ENCODE measurements at regions not wholly inside any gene's neighbourhood (a gene's known extent, or its start where the extent isn't known, plus 50 kb on each side); places are given as distances from the start of the nearest gene placed in this dataset.

DNA sequence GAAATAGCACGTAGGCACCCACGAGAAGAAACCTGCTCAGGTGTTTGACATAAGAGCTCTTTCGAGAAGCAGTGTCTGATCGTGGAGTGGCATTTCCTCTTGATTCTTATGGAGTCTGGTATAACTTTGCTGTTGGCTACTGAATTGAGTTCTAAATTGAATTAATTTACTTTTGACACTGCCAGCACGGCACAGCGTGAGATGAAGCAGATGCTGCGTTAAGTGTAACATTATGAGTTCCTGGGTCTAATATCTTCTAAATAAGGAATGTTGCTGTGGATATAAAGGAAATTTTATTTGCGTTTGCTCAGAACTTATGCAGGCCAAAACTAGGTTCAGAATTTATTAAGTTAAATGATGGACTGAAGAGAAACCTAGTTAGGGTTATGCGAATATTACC lies 919.9 kb downstream of the TUSC7 start:
- TF ChIP-seq, protein P1, sequence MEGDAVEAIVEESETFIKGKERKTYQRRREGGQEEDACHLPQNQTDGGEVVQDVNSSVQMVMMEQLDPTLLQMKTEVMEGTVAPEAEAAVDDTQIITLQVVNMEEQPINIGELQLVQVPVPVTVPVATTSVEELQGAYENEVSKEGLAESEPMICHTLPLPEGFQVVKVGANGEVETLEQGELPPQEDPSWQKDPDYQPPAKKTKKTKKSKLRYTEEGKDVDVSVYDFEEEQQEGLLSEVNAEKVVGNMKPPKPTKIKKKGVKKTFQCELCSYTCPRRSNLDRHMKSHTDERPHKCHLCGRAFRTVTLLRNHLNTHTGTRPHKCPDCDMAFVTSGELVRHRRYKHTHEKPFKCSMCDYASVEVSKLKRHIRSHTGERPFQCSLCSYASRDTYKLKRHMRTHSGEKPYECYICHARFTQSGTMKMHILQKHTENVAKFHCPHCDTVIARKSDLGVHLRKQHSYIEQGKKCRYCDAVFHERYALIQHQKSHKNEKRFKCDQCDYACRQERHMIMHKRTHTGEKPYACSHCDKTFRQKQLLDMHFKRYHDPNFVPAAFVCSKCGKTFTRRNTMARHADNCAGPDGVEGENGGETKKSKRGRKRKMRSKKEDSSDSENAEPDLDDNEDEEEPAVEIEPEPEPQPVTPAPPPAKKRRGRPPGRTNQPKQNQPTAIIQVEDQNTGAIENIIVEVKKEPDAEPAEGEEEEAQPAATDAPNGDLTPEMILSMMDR (IDR thresholded peaks at IDR 0.05), result no peak
- TF ChIP-seq POLR2A (IDR thresholded peaks at IDR 0.05) (no peak), POLR2AphosphoS5 (IDR thresholded peaks at IDR 0.05) (no peak), EP300 (IDR thresholded peaks at IDR 0.05) (no peak)
